ENCODE measurements at regions not wholly inside any gene's neighbourhood (a gene's known extent, or its start where the extent isn't known, plus 50 kb on each side); places are given as distances from the start of the nearest gene placed in this dataset.
A peak's percentile ranks its signal among the peaks of the same experiment; 100 is the strongest.

GRCh38 chr15:45863881-45864580 is 229.2 kb downstream of the SQOR start:
- CTCF ChIA-PET: no interaction called here
- intact Hi-C loops (cut with micrococcal nuclease): no loop called here
- DNase-seq: peak; percentile 79

GRCh38 chr15:45866616-45867015 is 231.8 kb downstream of the SQOR start:
- intact Hi-C loops (cut with micrococcal nuclease): no loop called here
- no peaks in the 10 kb centered on the region for H3K9me3 ChIP-seq (ENCODE audit: low read length)
- DNase-seq (no peak), ATAC-seq (no peak)
- no peak overlapping the region for H3K4me3 ChIP-seq (ENCODE audit: low read length)
- no peaks in the 10 kb centered on the region for H3K9me2 ChIP-seq (replicated peaks; ENCODE audit: low read length)
- H2AFZ ChIP-seq (ENCODE audit: low read length): no peak overlapping the region
- no peaks in the 10 kb centered on the region for H3K79me2 ChIP-seq (ENCODE audit: low read length)
- H3K36me3 ChIP-seq (ENCODE audit: low read depth, low read length): no peaks in the 10 kb centered on the region
- no peak overlapping the region for H3K4me2 ChIP-seq (ENCODE audit: low read length)
- H3K27ac ChIP-seq (ENCODE audit: low read length): no peak overlapping the region
- ChIA-PET CTCF (no interaction called here), POLR2A (ENCODE audit: unreplicated experiment) (no interaction called here)
- no peaks in the 10 kb centered on the region for H3K27me3 ChIP-seq (ENCODE audit: low read length)
- H3K4me1 ChIP-seq (ENCODE audit: insufficient read depth, low read length): peaks cover 59% of the 10 kb centered on the region
- no TSS peak for BruUV-seq (replicated peaks)
- no peaks in the 10 kb centered on the region for H3F3A ChIP-seq (ENCODE audit: low read length, unreplicated experiment)
- H3K9ac ChIP-seq (ENCODE audit: low read length): no peak overlapping the region
- TF ChIP-seq EZH2phosphoT487 (IDR thresholded peaks at IDR 0.05; ENCODE audit: borderline replicate concordance, low read length): no peak
- no peak for TF ChIP-seq CTCF (conservative IDR thresholded peaks at IDR 0.05; ENCODE audit: low read depth, low read length)
- no peak for TF ChIP-seq EZH2 (IDR thresholded peaks at IDR 0.05; ENCODE audit: low read length, unreplicated experiment)
- H4K20me1 ChIP-seq (ENCODE audit: low read length): no peaks in the 10 kb centered on the region

More at GRCh38 chr15:45863881-45864580, 229.2 kb downstream of the SQOR start:
- Histone ChIP-seq H3F3A (ENCODE audit: low read length, unreplicated experiment) (no peaks in the 10 kb centered on the region), H3K9me2 (replicated peaks; ENCODE audit: low read length) (no peaks in the 10 kb centered on the region), H4K20me1 (ENCODE audit: low read length) (no peaks in the 10 kb centered on the region), H3K4me3 (ENCODE audit: low read length) (no peak overlapping the region), H3K9me3 (ENCODE audit: low read length) (no peaks in the 10 kb centered on the region), H3K27ac (ENCODE audit: low read length) (peak overlapping the region; percentile 43; the same call in 1 of the 2 replicates), H2AFZ (ENCODE audit: low read length) (no peak overlapping the region), H3K4me1 (ENCODE audit: insufficient read depth, low read length) (peaks cover 42% of the 10 kb centered on the region), H3K9ac (ENCODE audit: low read length) (no peak overlapping the region), H3K27me3 (ENCODE audit: low read length) (no peaks in the 10 kb centered on the region), H3K79me2 (ENCODE audit: low read length) (no peaks in the 10 kb centered on the region), H3K4me2 (ENCODE audit: low read length) (no peak overlapping the region), H3K36me3 (ENCODE audit: low read depth, low read length) (no peaks in the 10 kb centered on the region)
- TF ChIP-seq CTCF (conservative IDR thresholded peaks at IDR 0.05; ENCODE audit: low read depth, low read length): no peak
- no peak for TF ChIP-seq EZH2 (IDR thresholded peaks at IDR 0.05; ENCODE audit: low read length, unreplicated experiment)
- no peak for TF ChIP-seq EZH2phosphoT487 (IDR thresholded peaks at IDR 0.05; ENCODE audit: borderline replicate concordance, low read length)
- POLR2A ChIA-PET (ENCODE audit: unreplicated experiment): no interaction called here
- ATAC-seq: peak; percentile 70
- BruUV-seq (replicated peaks): no TSS peak

- intact Hi-C loops (cut with micrococcal nuclease): no loop called here
These were observed 232.5 kb downstream of the SQOR start for GRCh38 chr15:45867281-45867680.

More at GRCh38 chr15:45867281-45867680, 232.5 kb downstream of the SQOR start:
- no peak for TF ChIP-seq CTCF (conservative IDR thresholded peaks at IDR 0.05; ENCODE audit: low read depth, low read length)
- TF ChIP-seq EZH2phosphoT487 (IDR thresholded peaks at IDR 0.05; ENCODE audit: borderline replicate concordance, low read length): no peak
- TF ChIP-seq EZH2 (IDR thresholded peaks at IDR 0.05; ENCODE audit: low read length, unreplicated experiment): no peak
- Histone ChIP-seq H3K4me2 (ENCODE audit: low read length) (no peak overlapping the region), H3K9me2 (replicated peaks; ENCODE audit: low read length) (no peaks in the 10 kb centered on the region), H2AFZ (ENCODE audit: low read length) (no peak overlapping the region), H3K79me2 (ENCODE audit: low read length) (no peaks in the 10 kb centered on the region), H3K27ac (ENCODE audit: low read length) (peak overlapping the region; percentile 65; the same call in 1 of the 2 replicates), H3K9me3 (ENCODE audit: low read length) (no peaks in the 10 kb centered on the region), H3F3A (ENCODE audit: low read length, unreplicated experiment) (no peaks in the 10 kb centered on the region), H3K4me1 (ENCODE audit: insufficient read depth, low read length) (peaks cover 60% of the 10 kb centered on the region), H3K27me3 (ENCODE audit: low read length) (no peaks in the 10 kb centered on the region), H3K4me3 (ENCODE audit: low read length) (no peak overlapping the region), H3K36me3 (ENCODE audit: low read depth, low read length) (no peaks in the 10 kb centered on the region), H3K9ac (ENCODE audit: low read length) (no peak overlapping the region), H4K20me1 (ENCODE audit: low read length) (no peaks in the 10 kb centered on the region)
- no peak for ATAC-seq
- ChIA-PET CTCF (no interaction called here), POLR2A (ENCODE audit: unreplicated experiment) (no interaction called here)
- DNase-seq: no peak
- no TSS peak for BruUV-seq (replicated peaks)

All from PC-3 (cell line).